COR-L47 (cell line): ENCODE measurements at regions not wholly inside any gene's neighbourhood (a gene's known extent, or its start where the extent isn't known, plus 50 kb on each side); places are given as distances from the start of the nearest gene placed in this dataset.

ENCODE experiments used
- DNase-seq: peaks from one replicate; lab custom pipeline; 2025; lab: John Stamatoyannopoulos, UW

- no peak for DNase-seq
These were observed 50.1 kb upstream of the ASAP2 start for GRCh38 chr2:9156483-9156882.

- DNase-seq: no peak
These were observed 52.6 kb upstream of the ASAP2 start for GRCh38 chr2:9154061-9154460.

- DNase-seq: no peak
These were observed 53.0 kb upstream of the ASAP2 start for GRCh38 chr2:9153643-9153980.

- no peak for DNase-seq
These were observed 53.5 kb upstream of the ASAP2 start for GRCh38 chr2:9152975-9153642.

GRCh38 chr2:9150906-9151305 is 55.7 kb upstream of the ASAP2 start:
- no peak for DNase-seq

- no peak for DNase-seq
These were observed 56.1 kb upstream of the ASAP2 start for GRCh38 chr2:9150568-9150900.

GRCh38 chr2:9149726-9150567 is 56.7 kb upstream of the ASAP2 start:
- DNase-seq: no peak

GRCh38 chr2:9149388-9149660 is 57.3 kb upstream of the ASAP2 start:
- no peak for DNase-seq

- DNase-seq: no peak
These were observed 60.0 kb upstream of the ASAP2 start for GRCh38 chr2:9146646-9147045.

GRCh38 chr2:9145752-9146430 is 60.7 kb upstream of the ASAP2 start:
- DNase-seq: no peak

GRCh38 chr2:9145109-9145751 is 61.4 kb upstream of the ASAP2 start:
- no peak for DNase-seq

- DNase-seq: no peak
These were observed 62.0 kb upstream of the ASAP2 start for GRCh38 chr2:9144617-9145016.

GRCh38 chr2:9144046-9144445 is 62.6 kb upstream of the ASAP2 start:
- DNase-seq: no peak

- no peak for DNase-seq
These were observed 63.3 kb upstream of the ASAP2 start for GRCh38 chr2:9143264-9143815.

- DNase-seq: peak; percentile 33
These were observed 63.9 kb upstream of the ASAP2 start for GRCh38 chr2:9142551-9143263.

GRCh38 chr2:9141706-9142460 is 64.7 kb upstream of the ASAP2 start:
- DNase-seq: no peak

- DNase-seq: no peak
These were observed 65.4 kb upstream of the ASAP2 start for GRCh38 chr2:9141091-9141667.

GRCh38 chr2:9140645-9141044 is 66.0 kb upstream of the ASAP2 start:
- DNase-seq: no peak

- DNase-seq: peak; percentile 60
These were observed 66.8 kb upstream of the ASAP2 start for GRCh38 chr2:9139491-9140443.
